ENCODE measurements at regions not wholly inside any gene's neighbourhood (a gene's known extent, or its start where the extent isn't known, plus 50 kb on each side); places are given as distances from the start of the nearest gene placed in this dataset.

- DNase-seq (no peak), ATAC-seq (no peak)
- 39% methylated on average over 2 of the region's 2 CpGs for WGBS (ENCODE audit: insufficient coverage, low coverage, low lambda C conversion rate, missing lambda C conversion rate)
- H3K4me3 ChIP-seq: no peak overlapping the region
- H3K4me1 ChIP-seq: no peaks in the 10 kb centered on the region
- H3K9me3 ChIP-seq: no peaks in the 10 kb centered on the region
- no peaks in the 10 kb centered on the region for H3K36me3 ChIP-seq
- intact Hi-C loops (cut with DNase I): no loop called here
- no peak overlapping the region for H3K27ac ChIP-seq
- no peak for TF ChIP-seq CTCF (IDR thresholded peaks at IDR 0.05)
- TF ChIP-seq POLR2A (IDR thresholded peaks at IDR 0.05): no peak
- no peaks in the 10 kb centered on the region for H3K27me3 ChIP-seq
Observed at GRCh38 chr11:32016111-32016510, 74.8 kb upstream of the RCN1 start.

GRCh38 chr11:32015427-32015826 lies 75.4 kb upstream of the RCN1 start:
- no peak for TF ChIP-seq POLR2A (IDR thresholded peaks at IDR 0.05)
- no peak for TF ChIP-seq CTCF (IDR thresholded peaks at IDR 0.05)
- H3K36me3 ChIP-seq: no peaks in the 10 kb centered on the region
- no peak for ATAC-seq
- intact Hi-C loops (cut with DNase I): no loop called here
- no peaks in the 10 kb centered on the region for H3K27me3 ChIP-seq
- WGBS (ENCODE audit: insufficient coverage, low coverage, low lambda C conversion rate, missing lambda C conversion rate): 40% methylated on average over 4 of the region's 4 CpGs
- no peak overlapping the region for H3K4me3 ChIP-seq
- DNase-seq: no peak
- H3K27ac ChIP-seq: no peak overlapping the region
- no peaks in the 10 kb centered on the region for H3K4me1 ChIP-seq
- H3K9me3 ChIP-seq: no peaks in the 10 kb centered on the region

- intact Hi-C loops (cut with DNase I): no loop called here
- ATAC-seq: no peak
- H3K9me3 ChIP-seq: no peaks in the 10 kb centered on the region
- H3K36me3 ChIP-seq: no peaks in the 10 kb centered on the region
- H3K27me3 ChIP-seq: no peaks in the 10 kb centered on the region
- no peaks in the 10 kb centered on the region for H3K4me1 ChIP-seq
- no peak overlapping the region for H3K4me3 ChIP-seq
- H3K27ac ChIP-seq: no peak overlapping the region
- 20% methylated on average over 2 of the region's 3 CpGs for WGBS (ENCODE audit: insufficient coverage, low coverage, low lambda C conversion rate, missing lambda C conversion rate)
- no peak for DNase-seq
- no peak for TF ChIP-seq POLR2A (IDR thresholded peaks at IDR 0.05)
- no peak for TF ChIP-seq CTCF (IDR thresholded peaks at IDR 0.05)
Observed at GRCh38 chr11:32013603-32014002, 77.3 kb upstream of the RCN1 start.

- Histone ChIP-seq H3K9me3 (no peaks in the 10 kb centered on the region), H3K27me3 (no peaks in the 10 kb centered on the region), H3K4me1 (no peaks in the 10 kb centered on the region), H3K4me3 (no peak overlapping the region), H3K36me3 (no peaks in the 10 kb centered on the region), H3K27ac (no peak overlapping the region)
- DNase-seq (no peak), ATAC-seq (no peak)
- 53% methylated on average over 6 of the region's 6 CpGs for WGBS (ENCODE audit: insufficient coverage, low coverage, low lambda C conversion rate, missing lambda C conversion rate)
- TF ChIP-seq CTCF (IDR thresholded peaks at IDR 0.05) (no peak), POLR2A (IDR thresholded peaks at IDR 0.05) (no peak)
- intact Hi-C loops (cut with DNase I): no loop called here
Observed at GRCh38 chr11:32012049-32012448, 78.8 kb upstream of the RCN1 start.

- no peak for ATAC-seq
- Histone ChIP-seq H3K27me3 (no peaks in the 10 kb centered on the region), H3K4me3 (no peak overlapping the region), H3K36me3 (no peaks in the 10 kb centered on the region), H3K9me3 (no peaks in the 10 kb centered on the region), H3K4me1 (no peaks in the 10 kb centered on the region), H3K27ac (no peak overlapping the region)
- TF ChIP-seq CTCF (IDR thresholded peaks at IDR 0.05) (no peak), POLR2A (IDR thresholded peaks at IDR 0.05) (no peak)
- 32% methylated on average over 6 of the region's 8 CpGs for WGBS (ENCODE audit: insufficient coverage, low coverage, low lambda C conversion rate, missing lambda C conversion rate)
- intact Hi-C loops (cut with DNase I): no loop called here
- DNase-seq: no peak
Observed at GRCh38 chr11:32008880-32009551, 81.9 kb upstream of the RCN1 start.
